Large intestine (tissue), 3 donors: ENCODE measurements at regions not wholly inside any gene's neighbourhood (a gene's known extent, or its start where the extent isn't known, plus 50 kb on each side); places are given as distances from the start of the nearest gene placed in this dataset.

ENCODE experiments used
- DNase-seq, 2 donors: peaks; one replicate each; pipeline versions ENCODE4 v3.0.0 to v3.0.0-alpha.2; 2013
- H3K27ac ChIP-seq: one replicate; pipeline ENCODE4 v1.5.1; 2013; ENCODE audit warnings: low read length
- H3K27me3 ChIP-seq: 2 replicates; pipeline ENCODE4 v1.6.1; 2013; ENCODE audit warnings: low read length; ENCODE audit not compliant: control insufficient read depth, insufficient read depth
- H3K36me3 ChIP-seq: 2 replicates; pipeline ENCODE4 v1.6.1; 2013; ENCODE audit warnings: low read length; ENCODE audit not compliant: control insufficient read depth, insufficient read depth
- H3K4me1 ChIP-seq: one replicate; pipeline ENCODE4 v1.6.1; 2013; ENCODE audit warnings: low read length; ENCODE audit not compliant: control insufficient read depth, insufficient read depth
- H3K4me3 ChIP-seq: one replicate; pipeline ENCODE4 v1.5.1; 2013; ENCODE audit warnings: low read length
- H3K9me3 ChIP-seq: one replicate; pipeline ENCODE4 v1.6.1; 2013; ENCODE audit warnings: mild to moderate bottlenecking, low read depth, low read length, moderate library complexity; ENCODE audit not compliant: control insufficient read depth
- WGBS: methylation state at CpG from one replicate; pipeline ENCODE4 v1.1.5; 2013; ENCODE audit warnings: low lambda C conversion rate; ENCODE audit not compliant: insufficient coverage; 5-methylcytosine and 5-hydroxymethylcytosine counted together

GRCh38 chr2:143881246-143881645 lies 638.7 kb downstream of the ZEB2 start:
- WGBS, result no CpG with 5 or more reads among the region's 2 CpGs
- no peaks in the 10 kb centered on the region for H3K4me1 ChIP-seq
- no peak overlapping the region for H3K27ac ChIP-seq

DNA sequence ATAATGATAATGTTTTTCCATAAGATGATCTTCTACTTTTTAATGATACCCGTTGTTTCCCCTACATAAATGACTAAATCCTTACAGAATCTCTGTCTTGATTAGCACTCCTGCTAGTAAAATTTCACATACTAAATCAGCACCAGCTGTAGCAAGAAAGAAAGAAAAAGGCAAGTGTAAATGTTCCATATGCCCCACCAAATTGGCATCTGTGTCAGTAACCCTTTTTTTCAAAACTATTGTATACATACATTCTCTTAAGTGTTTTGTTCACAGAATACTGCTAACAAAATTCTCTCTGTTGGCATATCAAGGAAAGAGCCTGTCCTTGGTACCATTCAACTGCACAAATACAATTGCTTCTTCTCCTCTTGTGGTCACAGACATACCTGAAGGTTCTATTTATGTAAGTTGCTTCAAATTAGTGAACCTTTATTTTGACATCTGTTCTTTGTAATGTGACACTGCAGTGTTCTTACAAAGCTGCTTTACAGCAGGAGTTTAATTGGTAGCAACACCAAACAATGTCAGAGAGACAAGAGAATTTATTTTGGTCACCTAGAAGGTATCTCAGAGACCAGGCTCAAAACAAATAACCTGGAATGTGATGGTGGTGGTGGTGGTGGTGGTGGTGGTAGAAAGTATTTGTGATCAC lies 641.9 kb downstream of the ZEB2 start:
- no CpG with 5 or more reads among the region's 1 CpG for WGBS
- Histone ChIP-seq H3K4me3 (no peak overlapping the region), H3K36me3 (no peaks in the 10 kb centered on the region), H3K4me1 (no peaks in the 10 kb centered on the region), H3K9me3 (no peaks in the 10 kb centered on the region), H3K27me3 (no peaks in the 10 kb centered on the region), H3K27ac (no peak overlapping the region)
- DNase-seq, result no peak

More at GRCh38 chr2:143881246-143881645, 638.7 kb downstream of the ZEB2 start:
- no peak for DNase-seq
- H3K27me3 ChIP-seq, result no peaks in the 10 kb centered on the region
- H3K4me3 ChIP-seq, result no peak overlapping the region
- no peaks in the 10 kb centered on the region for H3K9me3 ChIP-seq
- H3K36me3 ChIP-seq, result no peaks in the 10 kb centered on the region

DNA sequence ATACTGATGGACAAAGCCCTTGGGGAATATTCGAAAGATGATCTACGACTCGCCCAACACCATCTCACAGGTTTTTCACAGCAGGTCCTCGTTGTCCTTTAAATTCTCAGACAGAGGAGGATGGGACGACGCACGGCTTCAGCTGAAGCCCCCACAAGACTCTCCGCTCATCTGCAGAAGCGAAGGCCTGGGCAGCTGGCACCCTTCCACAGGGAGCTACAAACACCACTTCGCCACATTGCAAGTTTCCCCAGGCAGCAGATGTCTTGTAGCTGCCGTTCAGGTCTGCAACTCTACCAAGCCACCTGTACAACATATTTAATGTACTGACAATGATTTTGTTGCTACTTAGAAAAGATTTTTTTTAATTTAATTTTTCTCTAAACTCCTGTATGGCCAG lies 642.9 kb downstream of the ZEB2 start:
- Histone ChIP-seq H3K36me3 (no peaks in the 10 kb centered on the region), H3K27ac (no peak overlapping the region), H3K4me1 (no peaks in the 10 kb centered on the region), H3K4me3 (no peak overlapping the region), H3K27me3 (no peaks in the 10 kb centered on the region), H3K9me3 (no peaks in the 10 kb centered on the region)
- no CpG with 5 or more reads among the region's 11 CpGs for WGBS
- DNase-seq, result no peak

DNA sequence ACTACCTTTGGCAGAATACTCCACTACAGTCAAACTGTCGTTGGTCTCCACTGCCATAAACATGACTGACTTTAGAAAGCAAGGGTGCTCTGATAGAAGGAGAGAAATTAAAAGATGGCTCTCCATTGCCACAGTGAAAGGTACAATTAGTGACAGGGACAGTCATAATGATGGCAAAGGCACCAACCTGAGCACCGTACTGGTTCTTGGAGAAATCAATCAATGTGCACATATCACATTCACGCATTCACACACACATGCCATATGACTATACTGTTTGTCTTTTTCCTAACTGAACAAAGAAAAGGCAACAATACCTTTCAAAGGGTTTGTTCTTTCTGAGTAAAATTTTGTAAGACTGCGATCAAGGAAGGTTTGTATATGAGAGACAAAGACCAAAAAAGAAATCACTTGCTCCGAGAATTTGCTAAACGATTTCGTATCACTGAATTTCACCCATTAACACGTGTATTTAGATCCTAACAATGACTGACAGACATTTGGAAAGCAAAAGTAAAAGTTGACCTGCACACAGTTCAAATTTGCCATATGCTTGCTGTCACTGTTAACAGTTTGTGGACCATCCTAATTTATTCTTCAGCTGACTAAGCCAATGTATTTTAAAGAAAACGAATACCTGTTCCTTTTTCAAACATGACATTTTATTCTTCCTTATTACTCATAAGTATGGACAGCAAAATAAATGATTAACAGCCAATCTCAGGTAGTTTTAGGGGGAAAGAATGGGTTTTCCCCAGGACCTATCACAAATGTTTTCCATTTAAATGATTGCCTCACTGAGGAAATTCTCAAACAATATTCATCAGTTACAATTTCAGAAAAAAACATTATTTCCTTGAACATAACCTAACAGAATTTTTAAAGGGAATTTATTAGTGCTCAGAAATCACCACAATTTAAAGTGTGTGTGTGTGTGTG lies 644.4 kb downstream of the ZEB2 start:
- 78% methylated on average over 4 of the region's 9 CpGs for WGBS
- Histone ChIP-seq H3K9me3 (no peaks in the 10 kb centered on the region), H3K36me3 (no peaks in the 10 kb centered on the region), H3K27ac (no peak overlapping the region), H3K4me1 (no peaks in the 10 kb centered on the region), H3K27me3 (no peaks in the 10 kb centered on the region), H3K4me3 (no peak overlapping the region)
- peak in 1 of 2 donors; percentile 4 for DNase-seq

DNA sequence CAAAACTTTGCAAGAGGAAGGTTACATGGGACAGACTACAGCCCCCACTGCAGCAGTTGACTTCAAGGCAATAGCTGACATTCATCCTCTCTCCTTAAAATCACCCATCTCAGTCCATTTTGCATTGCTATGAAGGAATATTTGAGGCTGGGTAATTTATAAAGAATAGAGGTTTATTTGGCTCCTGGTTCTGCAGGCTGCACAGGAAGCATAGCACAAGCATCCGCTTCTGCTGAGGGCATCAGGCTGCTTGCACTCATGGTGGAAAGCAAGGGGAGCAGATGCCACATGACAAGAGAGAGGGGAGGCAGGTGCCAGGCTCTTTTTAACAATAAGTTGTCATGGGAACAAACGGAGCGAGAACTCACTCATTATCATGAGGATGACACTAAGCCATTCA lies 646.0 kb downstream of the ZEB2 start:
- Histone ChIP-seq H3K36me3 (no peaks in the 10 kb centered on the region), H3K27me3 (no peaks in the 10 kb centered on the region), H3K27ac (no peak overlapping the region), H3K4me3 (no peak overlapping the region), H3K4me1 (no peaks in the 10 kb centered on the region), H3K9me3 (peaks cover 3% of the 10 kb centered on the region)
- no peak for DNase-seq
- no CpG with 5 or more reads among the region's 3 CpGs for WGBS

DNA sequence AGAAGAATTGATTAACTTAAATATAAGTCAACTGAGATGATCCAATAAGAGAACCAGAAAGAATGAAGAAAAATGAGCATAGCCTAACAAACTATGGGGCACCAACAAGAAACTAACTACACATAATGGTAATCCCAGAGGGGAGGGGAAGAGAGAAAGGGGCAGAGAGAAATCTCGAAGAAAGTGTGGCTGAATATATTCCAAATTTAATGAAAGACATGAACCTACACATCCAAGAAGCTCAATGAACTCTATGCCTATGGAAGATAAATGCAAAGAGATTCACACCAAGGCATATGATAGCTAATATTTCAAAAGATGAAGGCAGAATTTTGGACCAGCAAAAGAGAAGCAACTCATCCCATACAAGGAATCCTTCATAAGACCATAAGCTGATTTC lies 649.2 kb downstream of the ZEB2 start:
- H3K4me1 ChIP-seq, result no peaks in the 10 kb centered on the region
- no peak overlapping the region for H3K27ac ChIP-seq
- H3K9me3 ChIP-seq, result peaks cover 7% of the 10 kb centered on the region
- no peaks in the 10 kb centered on the region for H3K36me3 ChIP-seq
- H3K4me3 ChIP-seq, result no peak overlapping the region
- no peak for DNase-seq
- 100% methylated on average over 1 of the region's 1 CpG for WGBS
- H3K27me3 ChIP-seq, result no peaks in the 10 kb centered on the region

GRCh38 chr2:143856978-143857377 lies 662.9 kb downstream of the ZEB2 start:
- no peaks in the 10 kb centered on the region for H3K9me3 ChIP-seq

GRCh38 chr2:143852759-143853158 lies 667.2 kb downstream of the ZEB2 start:
- Histone ChIP-seq H3K27ac (no peak overlapping the region), H3K4me1 (peaks cover 7% of the 10 kb centered on the region), H3K4me3 (no peak overlapping the region), H3K9me3 (no peaks in the 10 kb centered on the region), H3K27me3 (no peaks in the 10 kb centered on the region), H3K36me3 (no peaks in the 10 kb centered on the region)
- whole genome bisulfite sequencing, result no CpG with 5 or more reads among the region's 4 CpGs
- DNase-seq, result no peak

More at GRCh38 chr2:143856978-143857377, 662.9 kb downstream of the ZEB2 start:
- Histone ChIP-seq H3K4me1 (peaks cover 7% of the 10 kb centered on the region), H3K4me3 (no peak overlapping the region), H3K36me3 (no peaks in the 10 kb centered on the region), H3K27me3 (no peaks in the 10 kb centered on the region), H3K27ac (no peak overlapping the region)
- no peak for DNase-seq

DNA sequence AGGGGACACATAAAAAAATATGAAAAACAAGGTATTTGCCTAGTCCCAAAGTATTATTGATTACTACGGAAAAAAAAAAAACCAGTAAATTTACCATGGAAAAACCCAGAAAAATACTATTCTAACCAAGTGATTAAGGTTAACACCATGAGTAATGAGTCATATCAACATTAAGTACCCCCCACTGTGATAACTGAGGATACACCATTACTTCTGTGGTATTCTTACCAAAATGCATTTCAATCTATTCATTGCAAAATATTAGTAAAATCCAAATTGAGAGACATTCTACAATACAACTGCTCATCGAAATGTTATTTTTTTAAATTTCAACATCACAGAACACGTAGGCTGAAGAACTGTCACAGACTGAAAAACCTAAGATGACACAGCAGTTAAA lies 669.8 kb downstream of the ZEB2 start:
- no peaks in the 10 kb centered on the region for H3K27me3 ChIP-seq
- 100% methylated on average over 2 of the region's 3 CpGs for WGBS
- H3K9me3 ChIP-seq, result no peaks in the 10 kb centered on the region
- H3K27ac ChIP-seq, result no peak overlapping the region
- DNase-seq, result no peak
- no peaks in the 10 kb centered on the region for H3K36me3 ChIP-seq
- peaks cover 7% of the 10 kb centered on the region for H3K4me1 ChIP-seq
- no peak overlapping the region for H3K4me3 ChIP-seq

GRCh38 chr2:143847257-143847656 lies 672.7 kb downstream of the ZEB2 start:
- WGBS, result no CpG with 5 or more reads among the region's 1 CpG
- H3K9me3 ChIP-seq, result no peaks in the 10 kb centered on the region
- H3K4me3 ChIP-seq, result no peak overlapping the region
- no peaks in the 10 kb centered on the region for H3K36me3 ChIP-seq
- H3K27ac ChIP-seq, result no peak overlapping the region
- no peaks in the 10 kb centered on the region for H3K27me3 ChIP-seq
- peaks cover under 1% of the 10 kb centered on the region for H3K4me1 ChIP-seq
- no peak for DNase-seq
